WTC11 (cell line): ENCODE measurements at regions not wholly inside any gene's neighbourhood (a gene's known extent, or its start where the extent isn't known, plus 50 kb on each side); places are given as distances from the start of the nearest gene placed in this dataset.
"Not testable (repeated sequence)": the region's sequence is repeated elsewhere in the genome, so short reads cannot be mapped to it uniquely, and the experiment has no call there.

Source experiments
- ATAC-seq: fragments of 200-7000 bp; cut with Tn5 transposase; 2 replicates; pipeline ENCODE4 v1.10.0; 2021; ENCODE audit warnings: mild to moderate bottlenecking, moderate library complexity
- CTCF ChIA-PET: fragments of 300-600 bp; sonication (Branson Sonifier 250); formaldehyde crosslinking; loops from one replicate; lab custom pipeline; 2021; ENCODE audit warnings: antibody characterized with exemption; lab: Charles Lee
- POLR2A ChIA-PET: fragments of 350-600 bp; sonication (Branson Sonifier 250); formaldehyde crosslinking; loops from one replicate; lab custom pipeline; 2021; ENCODE audit warnings: antibody characterized with exemption; lab: Charles Lee
- DNase-seq: peaks from one replicate; pipeline ENCODE4 v3.0.0; 2021; ENCODE audit warnings: low spot score
- H3K27ac Mint-ChIP-seq: 2 replicates; pipeline ENCODE4 v1.8.0; 2021; ENCODE audit warnings: mixed read lengths
- H3K27me3 Mint-ChIP-seq: 2 replicates; pipeline ENCODE4 v1.8.0; 2021; ENCODE audit warnings: low read depth, mild to moderate bottlenecking, moderate library complexity, mixed read lengths
- H3K36me3 Mint-ChIP-seq: 2 replicates; pipeline ENCODE4 v1.8.0; 2021; ENCODE audit warnings: mixed read lengths
- H3K4me1 Mint-ChIP-seq: 2 replicates; pipeline ENCODE4 v1.8.0; 2022; ENCODE audit warnings: mixed read lengths
- H3K4me3 Mint-ChIP-seq: 2 replicates; pipeline ENCODE4 v1.8.0; 2021; ENCODE audit warnings: mild to moderate bottlenecking, moderate library complexity, mixed read lengths
- H3K9me3 Mint-ChIP-seq: 2 replicates; pipeline ENCODE4 v1.8.0; 2021; ENCODE audit warnings: mixed read lengths
- ETV6 ChIP-seq: sonication (generic); formaldehyde crosslinking; IDR thresholded peaks from 2 replicates; pipeline ENCODE4 v1.8.1; 2022; ENCODE audit warnings: mild to moderate bottlenecking, missing genetic modification reagents
- NR1H2 ChIP-seq: sonication (generic); formaldehyde crosslinking; IDR thresholded peaks from 2 replicates; pipeline ENCODE4 v1.9.0; 2021; ENCODE audit warnings: mild to moderate bottlenecking, moderate library complexity, missing genetic modification reagents
- NR2C2 ChIP-seq: sonication (generic); formaldehyde crosslinking; IDR thresholded peaks from 2 replicates; pipeline ENCODE4 v1.8.0; 2022; ENCODE audit warnings: mild to moderate bottlenecking, missing genetic modification reagents
- OVOL2 ChIP-seq: fragments of 250-450 bp; sonication (Bioruptor Pico); IDR thresholded peaks from 2 replicates; pipeline ENCODE4 v1.9.0; 2021; ENCODE audit warnings: mild to moderate bottlenecking, borderline replicate concordance
- TEAD1 ChIP-seq: sonication (generic); formaldehyde crosslinking; IDR thresholded peaks from 2 replicates; pipeline ENCODE4 v1.8.0; 2022; ENCODE audit warnings: mild to moderate bottlenecking, missing genetic modification reagents
- ZNF121 ChIP-seq: sonication (generic); formaldehyde crosslinking; IDR thresholded peaks from 2 replicates; pipeline ENCODE4 v1.8.0; 2023; ENCODE audit warnings: missing genetic modification reagents
- ZNF317 ChIP-seq: sonication (generic); formaldehyde crosslinking; IDR thresholded peaks from 2 replicates; pipeline ENCODE4 v1.8.1; 2023; ENCODE audit warnings: low read depth, mild to moderate bottlenecking, moderate library complexity, missing genetic modification reagents, borderline replicate concordance
- ZNF425 ChIP-seq: fragments of 250-450 bp; sonication (Bioruptor Pico); conservative IDR thresholded peaks from 2 replicates; pipeline ENCODE4 v1.9.0; 2021; ENCODE audit warnings: mild to moderate bottlenecking
- TF ChIP-seq, protein P1 (sequence below): sonication (generic); formaldehyde crosslinking; IDR thresholded peaks from 2 replicates; pipeline ENCODE4 v1.8.1; 2023; ENCODE audit warnings: mild to moderate bottlenecking, missing genetic modification reagents
- TF ChIP-seq, protein P2 (sequence below): sonication (generic); formaldehyde crosslinking; IDR thresholded peaks from 2 replicates; pipeline ENCODE4 v1.8.1; 2023; ENCODE audit warnings: mild to moderate bottlenecking, missing genetic modification reagents, borderline replicate concordance
- TF ChIP-seq, protein P3 (sequence below): sonication (generic); formaldehyde crosslinking; conservative IDR thresholded peaks from 2 replicates; pipeline ENCODE4 v1.8.1; 2023; ENCODE audit warnings: mild to moderate bottlenecking, low read depth, missing genetic modification reagents, moderate library complexity

- H3K36me3 Mint-ChIP-seq, result peaks cover 65% of the 10 kb centered on the region
- POLR2A ChIA-PET, CTCF ChIA-PET, DNase-seq, ATAC-seq, H3K4me1 Mint-ChIP-seq, H3K4me3 Mint-ChIP-seq, H3K27ac Mint-ChIP-seq, H3K27me3 Mint-ChIP-seq: not testable (repeated sequence)
- H3K9me3 Mint-ChIP-seq, result peaks cover 74% of the 10 kb centered on the region
These were observed 85.6 kb upstream of the PEG3 start for GRCh38 chr19:56926094-56926493.

GRCh38 chr19:56927294-56927693 is 86.8 kb upstream of the PEG3 start:
- CTCF ChIA-PET, result no interaction called here
- Mint-ChIP-seq H3K4me1 (no peaks in the 10 kb centered on the region), H3K9me3 (peaks cover 81% of the 10 kb centered on the region)

GRCh38 chr19:56927791-56928207 is 87.3 kb upstream of the PEG3 start:
- no peak overlapping the region for H3K27ac Mint-ChIP-seq
- H3K4me1 Mint-ChIP-seq, result no peaks in the 10 kb centered on the region
- H3K36me3 Mint-ChIP-seq, result peaks cover 76% of the 10 kb centered on the region
- ChIA-PET POLR2A (no interaction called here), CTCF (no interaction called here)
- DNase-seq (no peak), ATAC-seq (no peak)
- no peak for TF ChIP-seq OVOL2
- no peak for TF ChIP-seq ZNF425
- TF ChIP-seq NR2C2, result no peak
- TF ChIP-seq, protein P1, sequence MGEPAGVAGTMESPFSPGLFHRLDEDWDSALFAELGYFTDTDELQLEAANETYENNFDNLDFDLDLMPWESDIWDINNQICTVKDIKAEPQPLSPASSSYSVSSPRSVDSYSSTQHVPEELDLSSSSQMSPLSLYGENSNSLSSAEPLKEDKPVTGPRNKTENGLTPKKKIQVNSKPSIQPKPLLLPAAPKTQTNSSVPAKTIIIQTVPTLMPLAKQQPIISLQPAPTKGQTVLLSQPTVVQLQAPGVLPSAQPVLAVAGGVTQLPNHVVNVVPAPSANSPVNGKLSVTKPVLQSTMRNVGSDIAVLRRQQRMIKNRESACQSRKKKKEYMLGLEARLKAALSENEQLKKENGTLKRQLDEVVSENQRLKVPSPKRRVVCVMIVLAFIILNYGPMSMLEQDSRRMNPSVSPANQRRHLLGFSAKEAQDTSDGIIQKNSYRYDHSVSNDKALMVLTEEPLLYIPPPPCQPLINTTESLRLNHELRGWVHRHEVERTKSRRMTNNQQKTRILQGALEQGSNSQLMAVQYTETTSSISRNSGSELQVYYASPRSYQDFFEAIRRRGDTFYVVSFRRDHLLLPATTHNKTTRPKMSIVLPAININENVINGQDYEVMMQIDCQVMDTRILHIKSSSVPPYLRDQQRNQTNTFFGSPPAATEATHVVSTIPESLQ, result no peak
- TF ChIP-seq, protein P2, sequence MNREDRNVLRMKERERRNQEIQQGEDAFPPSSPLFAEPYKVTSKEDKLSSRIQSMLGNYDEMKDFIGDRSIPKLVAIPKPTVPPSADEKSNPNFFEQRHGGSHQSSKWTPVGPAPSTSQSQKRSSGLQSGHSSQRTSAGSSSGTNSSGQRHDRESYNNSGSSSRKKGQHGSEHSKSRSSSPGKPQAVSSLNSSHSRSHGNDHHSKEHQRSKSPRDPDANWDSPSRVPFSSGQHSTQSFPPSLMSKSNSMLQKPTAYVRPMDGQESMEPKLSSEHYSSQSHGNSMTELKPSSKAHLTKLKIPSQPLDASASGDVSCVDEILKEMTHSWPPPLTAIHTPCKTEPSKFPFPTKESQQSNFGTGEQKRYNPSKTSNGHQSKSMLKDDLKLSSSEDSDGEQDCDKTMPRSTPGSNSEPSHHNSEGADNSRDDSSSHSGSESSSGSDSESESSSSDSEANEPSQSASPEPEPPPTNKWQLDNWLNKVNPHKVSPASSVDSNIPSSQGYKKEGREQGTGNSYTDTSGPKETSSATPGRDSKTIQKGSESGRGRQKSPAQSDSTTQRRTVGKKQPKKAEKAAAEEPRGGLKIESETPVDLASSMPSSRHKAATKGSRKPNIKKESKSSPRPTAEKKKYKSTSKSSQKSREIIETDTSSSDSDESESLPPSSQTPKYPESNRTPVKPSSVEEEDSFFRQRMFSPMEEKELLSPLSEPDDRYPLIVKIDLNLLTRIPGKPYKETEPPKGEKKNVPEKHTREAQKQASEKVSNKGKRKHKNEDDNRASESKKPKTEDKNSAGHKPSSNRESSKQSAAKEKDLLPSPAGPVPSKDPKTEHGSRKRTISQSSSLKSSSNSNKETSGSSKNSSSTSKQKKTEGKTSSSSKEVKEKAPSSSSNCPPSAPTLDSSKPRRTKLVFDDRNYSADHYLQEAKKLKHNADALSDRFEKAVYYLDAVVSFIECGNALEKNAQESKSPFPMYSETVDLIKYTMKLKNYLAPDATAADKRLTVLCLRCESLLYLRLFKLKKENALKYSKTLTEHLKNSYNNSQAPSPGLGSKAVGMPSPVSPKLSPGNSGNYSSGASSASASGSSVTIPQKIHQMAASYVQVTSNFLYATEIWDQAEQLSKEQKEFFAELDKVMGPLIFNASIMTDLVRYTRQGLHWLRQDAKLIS (CRISPR knock-in tag), result no peak
- TF ChIP-seq TEAD1 (CRISPR knock-in tag), result no peak
- no peak for TF ChIP-seq ZNF121 (CRISPR knock-in tag)
- TF ChIP-seq ZNF317 (CRISPR knock-in tag), result no peak
- peaks cover 10% of the 10 kb centered on the region for H3K27me3 Mint-ChIP-seq
- H3K4me3 Mint-ChIP-seq, result no peak overlapping the region
- H3K9me3 Mint-ChIP-seq, result peaks cover 87% of the 10 kb centered on the region

More at GRCh38 chr19:56927294-56927693, 86.8 kb upstream of the PEG3 start:
- Mint-ChIP-seq H3K36me3 (peaks cover 71% of the 10 kb centered on the region), H3K4me3 (no peak overlapping the region), H3K27ac (no peak overlapping the region), H3K27me3 (peaks cover 6% of the 10 kb centered on the region; the same call in 1 of the 2 replicates)
- POLR2A ChIA-PET, result no interaction called here
- TF ChIP-seq NR1H2 (no peak), ETV6 (CRISPR knock-in tag) (no peak)
- TF ChIP-seq, protein P3, sequence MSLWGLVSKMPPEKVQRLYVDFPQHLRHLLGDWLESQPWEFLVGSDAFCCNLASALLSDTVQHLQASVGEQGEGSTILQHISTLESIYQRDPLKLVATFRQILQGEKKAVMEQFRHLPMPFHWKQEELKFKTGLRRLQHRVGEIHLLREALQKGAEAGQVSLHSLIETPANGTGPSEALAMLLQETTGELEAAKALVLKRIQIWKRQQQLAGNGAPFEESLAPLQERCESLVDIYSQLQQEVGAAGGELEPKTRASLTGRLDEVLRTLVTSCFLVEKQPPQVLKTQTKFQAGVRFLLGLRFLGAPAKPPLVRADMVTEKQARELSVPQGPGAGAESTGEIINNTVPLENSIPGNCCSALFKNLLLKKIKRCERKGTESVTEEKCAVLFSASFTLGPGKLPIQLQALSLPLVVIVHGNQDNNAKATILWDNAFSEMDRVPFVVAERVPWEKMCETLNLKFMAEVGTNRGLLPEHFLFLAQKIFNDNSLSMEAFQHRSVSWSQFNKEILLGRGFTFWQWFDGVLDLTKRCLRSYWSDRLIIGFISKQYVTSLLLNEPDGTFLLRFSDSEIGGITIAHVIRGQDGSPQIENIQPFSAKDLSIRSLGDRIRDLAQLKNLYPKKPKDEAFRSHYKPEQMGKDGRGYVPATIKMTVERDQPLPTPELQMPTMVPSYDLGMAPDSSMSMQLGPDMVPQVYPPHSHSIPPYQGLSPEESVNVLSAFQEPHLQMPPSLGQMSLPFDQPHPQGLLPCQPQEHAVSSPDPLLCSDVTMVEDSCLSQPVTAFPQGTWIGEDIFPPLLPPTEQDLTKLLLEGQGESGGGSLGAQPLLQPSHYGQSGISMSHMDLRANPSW (CRISPR knock-in tag), result no peak
- ATAC-seq (no peak), DNase-seq (no peak)
